WERI-Rb-1 (cell line): ENCODE measurements at regions not wholly inside any gene's neighbourhood (a gene's known extent, or its start where the extent isn't known, plus 50 kb on each side); places are given as distances from the start of the nearest gene placed in this dataset.

ENCODE experiments used
- DNase-seq: peaks from one replicate; pipeline ENCODE4 v3.0.0-alpha.2; 2020
- H3K27ac ChIP-seq: fragments of 250-450 bp; sonication (Bioruptor Pico); 2 replicates; pipeline ENCODE4 v1.5.1; 2020; ENCODE audit warnings: mild to moderate bottlenecking, moderate library complexity
- H3K27me3 ChIP-seq: fragments of 250-450 bp; sonication (Bioruptor Pico); 2 replicates; pipeline ENCODE4 v1.5.1; 2021; ENCODE audit warnings: mild to moderate bottlenecking, low read depth, moderate library complexity; ENCODE audit not compliant: insufficient read depth, severe bottlenecking
- H3K36me3 ChIP-seq: fragments of 250-450 bp; sonication (Bioruptor Pico); 2 replicates; pipeline ENCODE4 v1.5.1; 2020; ENCODE audit warnings: mild to moderate bottlenecking, moderate library complexity
- H3K4me3 ChIP-seq: 2 replicates; pipeline ENCODE4 v1.5.1; 2011; ENCODE audit warnings: low read depth, mild to moderate bottlenecking, control low read depth, low read length
- H3K9me3 ChIP-seq: fragments of 250-450 bp; sonication (Bioruptor Pico); 2 replicates; pipeline ENCODE4 v1.5.1; 2021; ENCODE audit warnings: mild to moderate bottlenecking, moderate library complexity; ENCODE audit not compliant: severe bottlenecking
- CTCF ChIP-seq: IDR thresholded peaks from 2 replicates; pipeline ENCODE4 v1.5.1; 2011; ENCODE audit warnings: low read depth, mild to moderate bottlenecking, control low read depth, inconsistent platforms, low read length

- Histone ChIP-seq H3K27ac (no peak overlapping the region), H3K4me3 (no peak overlapping the region), H3K9me3 (no peaks in the 10 kb centered on the region), H3K27me3 (no peaks in the 10 kb centered on the region), H3K36me3 (no peaks in the 10 kb centered on the region)
- no peak for TF ChIP-seq CTCF
- DNase-seq = no peak
Measured at GRCh38 chr5:57828221-57828620, 345.6 kb upstream of the ACTBL2 start.

GRCh38 chr5:57825031-57825686 is 342.5 kb upstream of the ACTBL2 start:
- Histone ChIP-seq H3K9me3 (no peaks in the 10 kb centered on the region), H3K36me3 (no peaks in the 10 kb centered on the region), H3K27me3 (no peaks in the 10 kb centered on the region), H3K27ac (no peak overlapping the region), H3K4me3 (no peak overlapping the region)
- TF ChIP-seq CTCF = no peak
- DNase-seq = no peak

- TF ChIP-seq CTCF = no peak
- Histone ChIP-seq H3K4me3 (no peak overlapping the region), H3K9me3 (no peaks in the 10 kb centered on the region), H3K36me3 (no peaks in the 10 kb centered on the region), H3K27ac (no peak overlapping the region), H3K27me3 (no peaks in the 10 kb centered on the region)
- no peak for DNase-seq
Measured at GRCh38 chr5:57824623-57825022, 342.0 kb upstream of the ACTBL2 start.

GRCh38 chr5:57824047-57824446 is 341.4 kb upstream of the ACTBL2 start:
- no peak overlapping the region for H3K27ac ChIP-seq

GRCh38 chr5:57822651-57823050 is 340.0 kb upstream of the ACTBL2 start:
- H3K4me3 ChIP-seq = no peak overlapping the region
- no peaks in the 10 kb centered on the region for H3K9me3 ChIP-seq
- TF ChIP-seq CTCF = no peak
- no peaks in the 10 kb centered on the region for H3K36me3 ChIP-seq
- no peaks in the 10 kb centered on the region for H3K27me3 ChIP-seq
- no peak for DNase-seq
- no peak overlapping the region for H3K27ac ChIP-seq

More at GRCh38 chr5:57824047-57824446, 341.4 kb upstream of the ACTBL2 start:
- no peaks in the 10 kb centered on the region for H3K9me3 ChIP-seq
- TF ChIP-seq CTCF = no peak
- no peak for DNase-seq
- no peak overlapping the region for H3K4me3 ChIP-seq
- H3K36me3 ChIP-seq = no peaks in the 10 kb centered on the region
- H3K27me3 ChIP-seq = no peaks in the 10 kb centered on the region

GRCh38 chr5:57818397-57818796 is 335.8 kb upstream of the ACTBL2 start:
- H3K9me3 ChIP-seq = no peaks in the 10 kb centered on the region
- H3K27ac ChIP-seq = no peak overlapping the region
- DNase-seq = no peak
- no peak overlapping the region for H3K4me3 ChIP-seq
- TF ChIP-seq CTCF = no peak
- H3K36me3 ChIP-seq = no peaks in the 10 kb centered on the region
- no peaks in the 10 kb centered on the region for H3K27me3 ChIP-seq
